GM10266 (cell line): ENCODE measurements at regions not wholly inside any gene's neighbourhood (a gene's known extent, or its start where the extent isn't known, plus 50 kb on each side); places are given as distances from the start of the nearest gene placed in this dataset.
A peak's percentile ranks its signal among the peaks of the same experiment; 100 is the strongest.
"Not testable (repeated sequence)": the region's sequence is repeated elsewhere in the genome, so short reads cannot be mapped to it uniquely, and the experiment has no call there.

ENCODE experiments used
- DNase-seq: peaks from one replicate; pipeline ENCODE4 v3.0.0; 2012; ENCODE audit errors: extremely low spot score
- CTCF ChIP-seq: IDR thresholded peaks from 2 replicates; pipeline ENCODE4 v1.5.1; 2012; ENCODE audit warnings: mild to moderate bottlenecking, low read depth; ENCODE audit not compliant: control insufficient read depth, insufficient read depth; ENCODE audit errors: missing control alignments

DNA sequence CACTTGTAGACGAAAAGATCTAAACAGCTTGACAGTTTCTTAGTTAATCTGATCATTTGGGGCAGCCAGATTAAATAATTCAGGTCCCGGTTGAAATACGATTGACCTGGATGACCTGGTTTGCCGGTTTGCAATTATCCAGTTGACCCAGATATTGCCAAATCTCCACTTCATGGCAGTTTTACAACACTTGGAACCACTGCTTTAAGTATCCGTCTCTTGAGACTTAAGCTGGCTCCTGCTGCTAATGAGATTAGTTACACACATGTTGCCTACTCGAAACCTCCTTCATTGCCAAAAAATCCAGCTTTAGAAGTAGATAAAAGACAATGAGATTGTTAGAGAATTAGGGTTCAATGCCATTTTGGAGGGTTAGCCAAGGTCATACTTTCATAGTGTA is 136.2 kb upstream of the HAPLN1 start:
- no peak for DNase-seq
- TF ChIP-seq CTCF: no peak

- DNase-seq: not testable (repeated sequence)
Measured at GRCh38 chr5:83850412-83850811, 129.8 kb upstream of the HAPLN1 start.

- TF ChIP-seq CTCF: no peak
- DNase-seq: no peak
Measured at GRCh38 chr5:83848941-83849340, 128.3 kb upstream of the HAPLN1 start.

DNA sequence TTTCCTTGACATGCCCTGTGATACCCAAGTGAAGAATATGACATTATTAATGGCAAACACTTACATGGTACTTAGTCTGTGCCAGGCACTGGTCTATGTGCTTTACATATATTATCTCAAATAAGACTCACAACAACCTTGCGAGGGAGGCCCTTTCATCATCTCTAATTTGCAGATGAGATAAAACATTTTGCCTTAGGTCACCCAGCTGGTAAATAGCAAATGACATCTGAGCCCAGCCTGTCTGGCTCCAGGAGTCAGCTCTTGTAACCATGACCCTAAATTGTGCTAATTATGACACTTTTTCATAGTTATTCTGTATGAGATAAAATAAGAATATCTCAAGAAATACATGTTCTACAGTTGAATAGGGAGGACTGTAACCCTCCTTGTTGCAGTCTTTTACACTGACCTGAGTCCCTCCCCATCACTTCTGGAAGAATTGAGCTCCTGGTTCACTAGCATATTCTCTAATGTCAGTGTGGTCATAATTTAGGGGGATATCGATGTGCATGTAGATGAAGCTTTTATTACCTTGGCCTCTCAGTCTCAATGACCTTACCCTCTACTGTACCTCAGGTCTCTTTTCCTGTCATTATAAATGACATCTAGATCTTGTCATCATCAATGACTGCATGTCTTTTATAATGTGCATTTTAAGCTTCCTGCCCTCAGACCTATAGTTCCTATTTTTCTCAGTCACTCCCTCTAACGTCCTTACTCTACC is 126.1 kb upstream of the HAPLN1 start:
- TF ChIP-seq CTCF: no peak
- no peak for DNase-seq

DNA sequence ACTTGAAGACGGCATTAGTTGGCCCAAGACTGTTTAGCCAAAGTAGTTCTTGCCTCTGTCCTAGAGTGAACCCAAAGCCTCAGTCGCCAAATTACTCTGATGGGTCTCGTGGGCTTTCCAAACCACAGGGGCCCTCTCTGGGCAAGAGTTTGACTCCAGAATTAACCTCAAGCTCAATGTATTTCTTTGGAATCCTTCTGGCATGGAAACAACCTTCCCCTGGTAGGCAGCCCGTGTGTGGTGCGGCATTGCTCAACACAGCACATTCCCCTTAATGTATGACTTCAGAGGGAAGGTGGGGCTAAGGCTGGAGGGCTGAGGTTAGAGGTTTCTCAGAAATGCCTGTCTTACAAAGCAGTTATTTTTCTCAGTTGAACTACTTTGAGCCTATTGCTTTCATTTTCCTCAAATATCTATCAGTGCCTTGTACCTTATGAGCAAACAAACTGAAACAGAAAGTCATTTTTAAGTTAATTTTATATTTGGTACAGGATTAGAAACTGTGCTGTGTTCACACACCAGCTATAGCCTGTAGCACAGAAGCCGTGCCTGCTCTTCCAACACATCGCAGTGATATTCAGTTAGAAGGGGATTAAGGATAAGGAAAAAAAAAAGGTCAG is 123.9 kb upstream of the HAPLN1 start:
- no peak for TF ChIP-seq CTCF
- DNase-seq: peak; percentile 65

GRCh38 chr5:83839788-83840187 is 119.1 kb upstream of the HAPLN1 start:
- TF ChIP-seq CTCF: no peak
- no peak for DNase-seq

DNA sequence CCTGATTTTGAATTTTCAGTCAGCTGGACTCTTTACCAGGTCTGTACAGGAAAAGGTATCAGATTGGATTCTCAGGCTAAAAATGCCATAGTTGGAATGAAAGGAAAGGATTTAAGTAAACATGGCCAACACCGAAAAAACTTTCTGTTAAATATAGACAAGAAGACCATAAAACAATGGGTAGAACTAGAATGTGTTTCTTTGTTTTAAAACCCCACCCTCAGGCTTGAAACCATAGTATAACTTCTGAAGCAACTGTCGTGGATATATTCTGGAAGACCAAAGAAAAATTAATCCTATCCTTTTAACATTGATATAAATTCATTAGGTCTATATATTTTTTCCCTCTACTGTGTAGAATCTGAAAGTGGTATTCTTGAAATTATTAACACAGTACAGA is 118.6 kb upstream of the HAPLN1 start:
- no peak for DNase-seq
- no peak for TF ChIP-seq CTCF
